GM23338 (cell line): ENCODE measurements at regions not wholly inside any gene's neighbourhood (a gene's known extent, or its start where the extent isn't known, plus 50 kb on each side); places are given as distances from the start of the nearest gene placed in this dataset.

Source experiments
- ATAC-seq: fragments of 200-7000 bp; cut with Tn5 transposase; 3 replicates; pipeline ENCODE4 v1.9.1; 2020
- DNase-seq: peaks from one replicate; pipeline ENCODE4 v3.0.0-alpha.2; 2015; ENCODE audit warnings: low spot score
- H2AFZ ChIP-seq: fragments of 200-600 bp; sonication (generic); 2 replicates; pipeline ENCODE4 v1.8.0; 2016; ENCODE audit warnings: antibody characterized with exemption, mild to moderate bottlenecking, moderate library complexity
- H3F3A ChIP-seq: fragments of 200-600 bp; sonication (generic); replicated peaks from 2 replicates; pipeline ENCODE4 v1.8.0; 2017; ENCODE audit warnings: antibody characterized with exemption, mixed run types, low read depth
- H3K27ac ChIP-seq: fragments of 200-600 bp; sonication (generic); 2 replicates; pipeline ENCODE4 v1.6.1; 2016; ENCODE audit warnings: low read depth
- H3K27me3 ChIP-seq: fragments of 200-600 bp; sonication (generic); 2 replicates; pipeline ENCODE4 v1.8.0; 2016; ENCODE audit warnings: mild to moderate bottlenecking, mixed run types, moderate library complexity; ENCODE audit not compliant: insufficient read depth
- H3K36me3 ChIP-seq: fragments of 200-600 bp; sonication (generic); 2 replicates; pipeline ENCODE4 v1.8.0; 2016; ENCODE audit warnings: mild to moderate bottlenecking; ENCODE audit not compliant: insufficient read depth
- H3K4me1 ChIP-seq: fragments of 200-600 bp; sonication (generic); 2 replicates; pipeline ENCODE4 v1.8.0; 2016; ENCODE audit warnings: mild to moderate bottlenecking, moderate library complexity; ENCODE audit not compliant: insufficient read depth
- H3K4me2 ChIP-seq: fragments of 200-600 bp; sonication (generic); 2 replicates; pipeline ENCODE4 v1.7.1; 2017; ENCODE audit warnings: mixed run types
- H3K4me3 ChIP-seq: fragments of 200-600 bp; sonication (generic); 2 replicates; pipeline ENCODE4 v1.6.1; 2016; ENCODE audit warnings: mixed run types
- H3K79me2 ChIP-seq: fragments of 200-600 bp; sonication (generic); replicated peaks from 2 replicates; pipeline ENCODE4 v1.8.0; 2017; ENCODE audit warnings: mild to moderate bottlenecking; ENCODE audit not compliant: insufficient read depth
- H3K9me2 ChIP-seq: fragments of 200-600 bp; sonication (generic); 2 replicates; pipeline ENCODE4 v1.8.0; 2017; ENCODE audit not compliant: insufficient read depth
- H4K20me1 ChIP-seq: fragments of 200-600 bp; sonication (generic); replicated peaks from 2 replicates; pipeline ENCODE4 v1.8.0; 2017; ENCODE audit warnings: mild to moderate bottlenecking; ENCODE audit not compliant: insufficient read depth
- H3K27ac Mint-ChIP-seq: 2 replicates; pipeline ENCODE4 v1.8.0; 2020; ENCODE audit warnings: inconsistent platforms, mild to moderate bottlenecking, moderate library complexity, mixed read lengths
- H3K27me3 Mint-ChIP-seq: 3 replicates; pipeline ENCODE4 v1.8.0; 2022; ENCODE audit warnings: low read depth, mild to moderate bottlenecking, moderate library complexity, mixed read lengths, inconsistent platforms; ENCODE audit not compliant: insufficient read depth, poor library complexity
- H3K36me3 Mint-ChIP-seq: 3 replicates; pipeline ENCODE4 v1.8.0; 2021; ENCODE audit warnings: low read depth, mild to moderate bottlenecking, inconsistent platforms, moderate library complexity, mixed read lengths
- H3K4me1 Mint-ChIP-seq: 3 replicates; pipeline ENCODE4 v1.8.0; 2020; ENCODE audit warnings: mild to moderate bottlenecking, inconsistent platforms, mixed read lengths
- H3K4me3 Mint-ChIP-seq: 3 replicates; pipeline ENCODE4 v1.8.0; 2021; ENCODE audit warnings: moderate library complexity, mild to moderate bottlenecking, inconsistent platforms, mixed read lengths
- H3K9me3 Mint-ChIP-seq: 3 replicates; pipeline ENCODE4 v1.8.0; 2020; ENCODE audit warnings: moderate library complexity, mild to moderate bottlenecking, inconsistent platforms, mixed read lengths
- CREB1 ChIP-seq: fragments of 250-450 bp; sonication (Bioruptor Pico); IDR thresholded peaks from 2 replicates; pipeline ENCODE4 v1.5.0; 2020; ENCODE audit warnings: low read depth, mild to moderate bottlenecking, moderate library complexity
- EZH2 ChIP-seq: fragments of 200-600 bp; sonication (generic); IDR thresholded peaks from one replicate; pipeline ENCODE4 v1.8.0; 2017; ENCODE audit warnings: antibody characterized with exemption, mild to moderate bottlenecking, low read depth; ENCODE audit not compliant: unreplicated experiment
- EZH2phosphoT487 ChIP-seq: fragments of 200-600 bp; sonication (generic); IDR thresholded peaks from one replicate; pipeline ENCODE4 v1.8.1; 2018; ENCODE audit warnings: antibody characterized with exemption; ENCODE audit not compliant: unreplicated experiment
- JUNB ChIP-seq: IDR thresholded peaks from one replicate; pipeline ENCODE4 v1.6.1; 2016; ENCODE audit warnings: antibody characterized with exemption; ENCODE audit not compliant: unreplicated experiment
- NANOG ChIP-seq: IDR thresholded peaks from 2 replicates; pipeline ENCODE4 v1.6.1; 2016; ENCODE audit warnings: antibody characterized with exemption, borderline replicate concordance
- POLR2AphosphoS5 ChIP-seq: IDR thresholded peaks from 2 replicates; pipeline ENCODE4 v1.6.1; 2016; ENCODE audit warnings: antibody characterized with exemption, low read depth
- STAT1 ChIP-seq: IDR thresholded peaks from one replicate; pipeline ENCODE4 v1.6.1; 2016; ENCODE audit warnings: antibody characterized with exemption; ENCODE audit not compliant: unreplicated experiment
- ZNF114 ChIP-seq: fragments of 250-450 bp; sonication (Bioruptor Pico); IDR thresholded peaks from 2 replicates; pipeline ENCODE4 v1.5.0; 2020; ENCODE audit warnings: mild to moderate bottlenecking, moderate library complexity
- ZNF331 ChIP-seq: fragments of 250-450 bp; sonication (Bioruptor Pico); IDR thresholded peaks from 2 replicates; pipeline ENCODE4 v1.5.0; 2020; ENCODE audit warnings: low read depth, mild to moderate bottlenecking, moderate library complexity
- TF ChIP-seq, protein P1 (sequence below), 2 experiments: fragments of 200-600 bp in 1 of 2; sonication (generic) in 1 of 2; conservative IDR thresholded peaks; 2 replicates each; pipeline versions ENCODE4 v1.5.1 to v1.6.1; 2016 to 2017; ENCODE audit warnings: antibody characterized with exemption in 2 of 2, low read depth in 2 of 2, mild to moderate bottlenecking in 2 of 2, moderate library complexity in 1 of 2
- TF ChIP-seq, protein P2 (sequence below): IDR thresholded peaks from 2 replicates; pipeline ENCODE4 v1.6.1; 2016; ENCODE audit warnings: antibody characterized with exemption
- TF ChIP-seq, protein P3 (sequence below): fragments of 250-450 bp; sonication (Bioruptor Pico); IDR thresholded peaks from 2 replicates; pipeline ENCODE4 v1.5.0; 2020; ENCODE audit warnings: mild to moderate bottlenecking, moderate library complexity
- TF ChIP-seq, protein P4 (sequence below): IDR thresholded peaks from one replicate; pipeline ENCODE4 v1.6.1; 2018; ENCODE audit warnings: antibody characterized with exemption; ENCODE audit not compliant: unreplicated experiment

DNA sequence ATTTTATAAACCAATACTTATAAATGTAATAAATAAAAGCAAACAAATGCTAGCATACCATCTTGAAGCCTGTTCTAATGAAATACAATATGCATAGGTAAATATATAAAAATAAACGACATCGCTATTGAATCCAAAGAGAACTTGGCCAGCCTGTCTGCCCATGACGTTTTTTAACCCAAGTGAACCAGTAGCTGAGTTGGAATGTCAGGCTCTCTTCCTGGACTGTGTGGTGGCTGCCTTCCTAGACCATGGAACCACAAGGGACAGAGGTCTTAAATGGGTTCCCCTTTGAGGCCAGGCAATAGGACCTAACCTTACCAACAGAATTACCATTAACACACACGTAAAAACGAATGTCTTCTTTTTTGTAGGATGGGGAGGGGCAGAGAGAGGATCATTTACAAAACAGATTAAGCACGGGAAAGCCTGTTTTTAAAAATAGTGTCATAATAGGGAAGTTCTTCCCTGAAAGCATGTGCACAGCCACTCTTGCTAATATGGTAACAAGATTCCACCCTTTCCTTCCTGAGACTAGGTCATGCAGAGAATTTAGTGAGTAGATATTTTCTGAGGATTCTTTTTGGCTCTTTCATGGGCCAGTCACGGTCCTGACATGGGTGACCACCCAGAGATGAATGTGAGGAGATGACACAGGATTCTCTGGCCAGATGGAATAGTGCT lies 69.4 kb upstream of the ACSL1 start:
- no peak overlapping the region for H2AFZ ChIP-seq
- peaks cover 5% of the 10 kb centered on the region; the same call in 1 of the 3 replicates for H3K4me1 Mint-ChIP-seq
- no peaks in the 10 kb centered on the region for H3K36me3 Mint-ChIP-seq
- peaks cover 2% of the 10 kb centered on the region for H3K27me3 Mint-ChIP-seq
- H3K4me3 ChIP-seq = no peak overlapping the region
- ATAC-seq (no peak), DNase-seq (no peak)
- H3K27ac Mint-ChIP-seq = no peak overlapping the region
- H3K27ac ChIP-seq = no peak overlapping the region
- H3K36me3 ChIP-seq = no peaks in the 10 kb centered on the region
- no peaks in the 10 kb centered on the region for H3K79me2 ChIP-seq
- no peak overlapping the region for H3K4me2 ChIP-seq
- no peaks in the 10 kb centered on the region for H3K4me1 ChIP-seq
- H3K27me3 ChIP-seq = no peaks in the 10 kb centered on the region
- no peaks in the 10 kb centered on the region for H3K9me3 Mint-ChIP-seq
- H3K9me2 ChIP-seq = no peaks in the 10 kb centered on the region
- H3K4me3 Mint-ChIP-seq = no peak overlapping the region
- H4K20me1 ChIP-seq = no peaks in the 10 kb centered on the region
- no peaks in the 10 kb centered on the region for H3F3A ChIP-seq
- TF ChIP-seq ZNF114 (CRISPR knock-in tag) = no peak
- TF ChIP-seq ZNF331 (CRISPR knock-in tag) = no peak
- TF ChIP-seq EZH2 = no peak
- no peak for TF ChIP-seq POLR2AphosphoS5
- no peak for TF ChIP-seq STAT1
- TF ChIP-seq JUNB = no peak
- TF ChIP-seq, protein P1, sequence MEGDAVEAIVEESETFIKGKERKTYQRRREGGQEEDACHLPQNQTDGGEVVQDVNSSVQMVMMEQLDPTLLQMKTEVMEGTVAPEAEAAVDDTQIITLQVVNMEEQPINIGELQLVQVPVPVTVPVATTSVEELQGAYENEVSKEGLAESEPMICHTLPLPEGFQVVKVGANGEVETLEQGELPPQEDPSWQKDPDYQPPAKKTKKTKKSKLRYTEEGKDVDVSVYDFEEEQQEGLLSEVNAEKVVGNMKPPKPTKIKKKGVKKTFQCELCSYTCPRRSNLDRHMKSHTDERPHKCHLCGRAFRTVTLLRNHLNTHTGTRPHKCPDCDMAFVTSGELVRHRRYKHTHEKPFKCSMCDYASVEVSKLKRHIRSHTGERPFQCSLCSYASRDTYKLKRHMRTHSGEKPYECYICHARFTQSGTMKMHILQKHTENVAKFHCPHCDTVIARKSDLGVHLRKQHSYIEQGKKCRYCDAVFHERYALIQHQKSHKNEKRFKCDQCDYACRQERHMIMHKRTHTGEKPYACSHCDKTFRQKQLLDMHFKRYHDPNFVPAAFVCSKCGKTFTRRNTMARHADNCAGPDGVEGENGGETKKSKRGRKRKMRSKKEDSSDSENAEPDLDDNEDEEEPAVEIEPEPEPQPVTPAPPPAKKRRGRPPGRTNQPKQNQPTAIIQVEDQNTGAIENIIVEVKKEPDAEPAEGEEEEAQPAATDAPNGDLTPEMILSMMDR (conservative IDR thresholded peaks at IDR 0.05; ENCODE audit: low read depth in 2 of 2) = no peak
- TF ChIP-seq, protein P2, sequence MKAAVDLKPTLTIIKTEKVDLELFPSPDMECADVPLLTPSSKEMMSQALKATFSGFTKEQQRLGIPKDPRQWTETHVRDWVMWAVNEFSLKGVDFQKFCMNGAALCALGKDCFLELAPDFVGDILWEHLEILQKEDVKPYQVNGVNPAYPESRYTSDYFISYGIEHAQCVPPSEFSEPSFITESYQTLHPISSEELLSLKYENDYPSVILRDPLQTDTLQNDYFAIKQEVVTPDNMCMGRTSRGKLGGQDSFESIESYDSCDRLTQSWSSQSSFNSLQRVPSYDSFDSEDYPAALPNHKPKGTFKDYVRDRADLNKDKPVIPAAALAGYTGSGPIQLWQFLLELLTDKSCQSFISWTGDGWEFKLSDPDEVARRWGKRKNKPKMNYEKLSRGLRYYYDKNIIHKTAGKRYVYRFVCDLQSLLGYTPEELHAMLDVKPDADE = no peak
- TF ChIP-seq, protein P3, sequence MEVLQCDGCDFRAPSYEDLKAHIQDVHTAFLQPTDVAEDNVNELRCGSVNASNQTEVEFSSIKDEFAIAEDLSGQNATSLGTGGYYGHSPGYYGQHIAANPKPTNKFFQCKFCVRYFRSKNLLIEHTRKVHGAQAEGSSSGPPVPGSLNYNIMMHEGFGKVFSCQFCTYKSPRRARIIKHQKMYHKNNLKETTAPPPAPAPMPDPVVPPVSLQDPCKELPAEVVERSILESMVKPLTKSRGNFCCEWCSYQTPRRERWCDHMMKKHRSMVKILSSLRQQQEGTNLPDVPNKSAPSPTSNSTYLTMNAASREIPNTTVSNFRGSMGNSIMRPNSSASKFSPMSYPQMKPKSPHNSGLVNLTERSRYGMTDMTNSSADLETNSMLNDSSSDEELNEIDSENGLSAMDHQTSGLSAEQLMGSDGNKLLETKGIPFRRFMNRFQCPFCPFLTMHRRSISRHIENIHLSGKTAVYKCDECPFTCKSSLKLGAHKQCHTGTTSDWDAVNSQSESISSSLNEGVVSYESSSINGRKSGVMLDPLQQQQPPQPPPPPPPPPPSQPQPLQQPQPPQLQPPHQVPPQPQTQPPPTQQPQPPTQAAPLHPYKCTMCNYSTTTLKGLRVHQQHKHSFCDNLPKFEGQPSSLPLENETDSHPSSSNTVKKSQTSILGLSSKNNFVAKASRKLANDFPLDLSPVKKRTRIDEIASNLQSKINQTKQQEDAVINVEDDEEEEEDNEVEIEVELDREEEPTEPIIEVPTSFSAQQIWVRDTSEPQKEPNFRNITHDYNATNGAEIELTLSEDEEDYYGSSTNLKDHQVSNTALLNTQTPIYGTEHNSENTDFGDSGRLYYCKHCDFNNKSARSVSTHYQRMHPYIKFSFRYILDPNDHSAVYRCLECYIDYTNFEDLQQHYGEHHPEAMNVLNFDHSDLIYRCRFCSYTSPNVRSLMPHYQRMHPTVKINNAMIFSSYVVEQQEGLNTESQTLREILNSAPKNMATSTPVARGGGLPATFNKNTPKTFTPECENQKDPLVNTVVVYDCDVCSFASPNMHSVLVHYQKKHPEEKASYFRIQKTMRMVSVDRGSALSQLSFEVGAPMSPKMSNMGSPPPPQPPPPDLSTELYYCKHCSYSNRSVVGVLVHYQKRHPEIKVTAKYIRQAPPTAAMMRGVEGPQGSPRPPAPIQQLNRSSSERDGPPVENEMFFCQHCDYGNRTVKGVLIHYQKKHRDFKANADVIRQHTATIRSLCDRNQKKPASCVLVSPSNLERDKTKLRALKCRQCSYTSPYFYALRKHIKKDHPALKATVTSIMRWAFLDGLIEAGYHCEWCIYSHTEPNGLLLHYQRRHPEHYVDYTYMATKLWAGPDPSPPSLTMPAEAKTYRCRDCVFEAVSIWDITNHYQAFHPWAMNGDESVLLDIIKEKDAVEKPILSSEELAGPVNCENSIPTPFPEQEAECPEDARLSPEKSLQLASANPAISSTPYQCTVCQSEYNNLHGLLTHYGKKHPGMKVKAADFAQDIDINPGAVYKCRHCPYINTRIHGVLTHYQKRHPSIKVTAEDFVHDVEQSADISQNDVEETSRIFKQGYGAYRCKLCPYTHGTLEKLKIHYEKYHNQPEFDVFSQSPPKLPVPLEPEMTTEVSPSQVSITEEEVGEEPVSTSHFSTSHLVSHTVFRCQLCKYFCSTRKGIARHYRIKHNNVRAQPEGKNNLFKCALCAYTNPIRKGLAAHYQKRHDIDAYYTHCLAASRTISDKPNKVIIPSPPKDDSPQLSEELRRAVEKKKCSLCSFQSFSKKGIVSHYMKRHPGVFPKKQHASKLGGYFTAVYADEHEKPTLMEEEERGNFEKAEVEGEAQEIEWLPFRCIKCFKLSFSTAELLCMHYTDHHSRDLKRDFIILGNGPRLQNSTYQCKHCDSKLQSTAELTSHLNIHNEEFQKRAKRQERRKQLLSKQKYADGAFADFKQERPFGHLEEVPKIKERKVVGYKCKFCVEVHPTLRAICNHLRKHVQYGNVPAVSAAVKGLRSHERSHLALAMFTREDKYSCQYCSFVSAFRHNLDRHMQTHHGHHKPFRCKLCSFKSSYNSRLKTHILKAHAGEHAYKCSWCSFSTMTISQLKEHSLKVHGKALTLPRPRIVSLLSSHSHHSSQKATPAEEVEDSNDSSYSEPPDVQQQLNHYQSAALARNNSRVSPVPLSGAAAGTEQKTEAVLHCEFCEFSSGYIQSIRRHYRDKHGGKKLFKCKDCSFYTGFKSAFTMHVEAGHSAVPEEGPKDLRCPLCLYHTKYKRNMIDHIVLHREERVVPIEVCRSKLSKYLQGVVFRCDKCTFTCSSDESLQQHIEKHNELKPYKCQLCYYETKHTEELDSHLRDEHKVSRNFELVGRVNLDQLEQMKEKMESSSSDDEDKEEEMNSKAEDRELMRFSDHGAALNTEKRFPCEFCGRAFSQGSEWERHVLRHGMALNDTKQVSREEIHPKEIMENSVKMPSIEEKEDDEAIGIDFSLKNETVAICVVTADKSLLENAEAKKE = no peak
- no peak for TF ChIP-seq CREB1 (CRISPR knock-in tag)
- no peak for TF ChIP-seq NANOG
- TF ChIP-seq, protein P4, sequence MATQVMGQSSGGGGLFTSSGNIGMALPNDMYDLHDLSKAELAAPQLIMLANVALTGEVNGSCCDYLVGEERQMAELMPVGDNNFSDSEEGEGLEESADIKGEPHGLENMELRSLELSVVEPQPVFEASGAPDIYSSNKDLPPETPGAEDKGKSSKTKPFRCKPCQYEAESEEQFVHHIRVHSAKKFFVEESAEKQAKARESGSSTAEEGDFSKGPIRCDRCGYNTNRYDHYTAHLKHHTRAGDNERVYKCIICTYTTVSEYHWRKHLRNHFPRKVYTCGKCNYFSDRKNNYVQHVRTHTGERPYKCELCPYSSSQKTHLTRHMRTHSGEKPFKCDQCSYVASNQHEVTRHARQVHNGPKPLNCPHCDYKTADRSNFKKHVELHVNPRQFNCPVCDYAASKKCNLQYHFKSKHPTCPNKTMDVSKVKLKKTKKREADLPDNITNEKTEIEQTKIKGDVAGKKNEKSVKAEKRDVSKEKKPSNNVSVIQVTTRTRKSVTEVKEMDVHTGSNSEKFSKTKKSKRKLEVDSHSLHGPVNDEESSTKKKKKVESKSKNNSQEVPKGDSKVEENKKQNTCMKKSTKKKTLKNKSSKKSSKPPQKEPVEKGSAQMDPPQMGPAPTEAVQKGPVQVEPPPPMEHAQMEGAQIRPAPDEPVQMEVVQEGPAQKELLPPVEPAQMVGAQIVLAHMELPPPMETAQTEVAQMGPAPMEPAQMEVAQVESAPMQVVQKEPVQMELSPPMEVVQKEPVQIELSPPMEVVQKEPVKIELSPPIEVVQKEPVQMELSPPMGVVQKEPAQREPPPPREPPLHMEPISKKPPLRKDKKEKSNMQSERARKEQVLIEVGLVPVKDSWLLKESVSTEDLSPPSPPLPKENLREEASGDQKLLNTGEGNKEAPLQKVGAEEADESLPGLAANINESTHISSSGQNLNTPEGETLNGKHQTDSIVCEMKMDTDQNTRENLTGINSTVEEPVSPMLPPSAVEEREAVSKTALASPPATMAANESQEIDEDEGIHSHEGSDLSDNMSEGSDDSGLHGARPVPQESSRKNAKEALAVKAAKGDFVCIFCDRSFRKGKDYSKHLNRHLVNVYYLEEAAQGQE = no peak
- no peak for TF ChIP-seq EZH2phosphoT487
